NCI-H1048 (cell line): ENCODE measurements at regions not wholly inside any gene's neighbourhood (a gene's known extent, or its start where the extent isn't known, plus 50 kb on each side); places are given as distances from the start of the nearest gene placed in this dataset.
"Not testable (repeated sequence)": the region's sequence is repeated elsewhere in the genome, so short reads cannot be mapped to it uniquely, and the experiment has no call there.

Experiments
- DNase-seq: peaks from one replicate; lab custom pipeline; 2025; lab: John Stamatoyannopoulos, UW

- no peak for DNase-seq
These were observed 583.2 kb downstream of the EBF1 start for GRCh38 chr5:158516521-158516920.

GRCh38 chr5:158514986-158515359 is 584.7 kb downstream of the EBF1 start:
- DNase-seq: no peak

GRCh38 chr5:158514319-158514985 is 585.3 kb downstream of the EBF1 start:
- no peak for DNase-seq

GRCh38 chr5:158513490-158514318 is 586.0 kb downstream of the EBF1 start:
- no peak for DNase-seq

- DNase-seq: no peak
These were observed 588.3 kb downstream of the EBF1 start for GRCh38 chr5:158511454-158511853.

- DNase-seq: no peak
These were observed 589.2 kb downstream of the EBF1 start for GRCh38 chr5:158510479-158510878.

- DNase-seq: no peak
These were observed 593.1 kb downstream of the EBF1 start for GRCh38 chr5:158506648-158507047.

- no peak for DNase-seq
These were observed 597.0 kb downstream of the EBF1 start for GRCh38 chr5:158502686-158503085.

- no peak for DNase-seq
These were observed 599.8 kb downstream of the EBF1 start for GRCh38 chr5:158499892-158500418.

- no peak for DNase-seq
These were observed 600.4 kb downstream of the EBF1 start for GRCh38 chr5:158499075-158499891.

GRCh38 chr5:158496624-158497023 is 603.1 kb downstream of the EBF1 start:
- DNase-seq: no peak

GRCh38 chr5:158494541-158494940 is 605.2 kb downstream of the EBF1 start:
- no peak for DNase-seq

- not testable (repeated sequence) for DNase-seq
These were observed 605.7 kb downstream of the EBF1 start for GRCh38 chr5:158494044-158494443.

- no peak for DNase-seq
These were observed 606.9 kb downstream of the EBF1 start for GRCh38 chr5:158492841-158493242.

- no peak for DNase-seq
These were observed 607.6 kb downstream of the EBF1 start for GRCh38 chr5:158492136-158492535.

- DNase-seq: no peak
These were observed 612.1 kb downstream of the EBF1 start for GRCh38 chr5:158487664-158488063.

GRCh38 chr5:158487156-158487555 is 612.6 kb downstream of the EBF1 start:
- DNase-seq: no peak

- DNase-seq: no peak
These were observed 613.1 kb downstream of the EBF1 start for GRCh38 chr5:158486566-158486965.

GRCh38 chr5:158485604-158486081 is 614.1 kb downstream of the EBF1 start:
- DNase-seq: no peak

- no peak for DNase-seq
These were observed 614.7 kb downstream of the EBF1 start for GRCh38 chr5:158485047-158485446.

GRCh38 chr5:158484150-158484549 is 615.6 kb downstream of the EBF1 start:
- DNase-seq: no peak

- no peak for DNase-seq
These were observed 616.3 kb downstream of the EBF1 start for GRCh38 chr5:158483281-158483860.
